CD14-positive monocyte (primary cell): ENCODE measurements at regions not wholly inside any gene's neighbourhood (a gene's known extent, or its start where the extent isn't known, plus 50 kb on each side); places are given as distances from the start of the nearest gene placed in this dataset.

Experiments
- DNase-seq, 3 donors: peaks; one replicate each; pipeline ENCODE4 v3.0.0-alpha.2; 2011 to 2022
- H2AFZ ChIP-seq: 2 replicates; pipeline ENCODE4 v1.6.0; 2012; ENCODE audit warnings: mild to moderate bottlenecking, low read depth, low read length, inconsistent platforms; ENCODE audit not compliant: insufficient read depth, poor library complexity, severe bottlenecking
- H3K27ac ChIP-seq, 2 donors: 1 replicate in 1 of 2; 2 replicates in 1 of 2; pipeline ENCODE4 v1.5.1; 2012 to 2013; ENCODE audit warnings: low read length in 2 of 2, control low read depth in 1 of 2, inconsistent platforms in 1 of 2, low read depth in 1 of 2, mild to moderate bottlenecking in 1 of 2
- H3K27me3 ChIP-seq, 2 donors: one replicate each; pipeline versions ENCODE4 v1.6.0 to v1.6.1; 2011 to 2013; ENCODE audit warnings: low read length in 2 of 2; ENCODE audit not compliant: control insufficient read depth in 2 of 2, insufficient read depth in 2 of 2
- H3K36me3 ChIP-seq, 2 donors: replicated peaks in 1 of 2; 1 replicate in 1 of 2; 2 replicates in 1 of 2; pipeline versions ENCODE4 v1.5.1 to v1.6.1; 2012 to 2013; ENCODE audit warnings: low read length in 2 of 2, control low read depth in 1 of 2, inconsistent platforms in 1 of 2, mild to moderate bottlenecking in 1 of 2; ENCODE audit not compliant: insufficient read depth in 2 of 2, control insufficient read depth in 1 of 2
- H3K4me1 ChIP-seq, 2 donors: 1 replicate in 1 of 2; 2 replicates in 1 of 2; pipeline versions ENCODE4 v1.5.1 to v1.6.1; 2012 to 2013; ENCODE audit warnings: low read length in 2 of 2, control low read depth in 1 of 2, inconsistent platforms in 1 of 2, mild to moderate bottlenecking in 1 of 2, moderate library complexity in 1 of 2; ENCODE audit not compliant: insufficient read depth in 2 of 2, control insufficient read depth in 1 of 2
- H3K4me2 ChIP-seq: replicated peaks from 2 replicates; pipeline ENCODE3; 2012; ENCODE audit warnings: low read length, moderate library complexity, mild to moderate bottlenecking; ENCODE audit not compliant: poor library complexity, severe bottlenecking; ENCODE audit errors: extremely low read depth
- H3K4me3 ChIP-seq, 3 experiments: fragments of 200-600 bp in 1 of 3; sonication (generic) in 1 of 3; replicated peaks in 1 of 3; 1 replicate in 2 of 3; 2 replicates in 1 of 3; pipeline ENCODE4 v1.5.1; 2011 to 2013; ENCODE audit warnings: low read length in 3 of 3, mild to moderate bottlenecking in 3 of 3, control low read depth in 2 of 3, low read depth in 2 of 3, inconsistent platforms in 1 of 3, moderate library complexity in 1 of 3
- H3K79me2 ChIP-seq: 2 replicates; pipeline ENCODE4 v1.6.0; 2012; ENCODE audit warnings: mild to moderate bottlenecking, control low read depth, inconsistent platforms, low read length, moderate library complexity; ENCODE audit not compliant: insufficient read depth
- H3K9ac ChIP-seq: 2 replicates; pipeline ENCODE4 v1.6.0; 2017; ENCODE audit warnings: low read length, mild to moderate bottlenecking; ENCODE audit not compliant: insufficient read depth, poor library complexity, severe bottlenecking
- H3K9me3 ChIP-seq, 2 donors: replicated peaks in 1 of 2; 1 replicate in 1 of 2; 2 replicates in 1 of 2; pipeline versions ENCODE4 v1.5.1 to v1.6.1; 2012 to 2013; ENCODE audit warnings: low read length in 2 of 2, control low read depth in 1 of 2; ENCODE audit not compliant: control insufficient read depth in 1 of 2, insufficient read depth in 1 of 2
- H4K20me1 ChIP-seq: 2 replicates; pipeline ENCODE4 v1.6.0; 2012; ENCODE audit warnings: mild to moderate bottlenecking, low read length, control low read depth, moderate library complexity; ENCODE audit not compliant: insufficient read depth
- H3K27ac Mint-ChIP-seq, 7 donors: one replicate each; pipeline ENCODE4 v1.8.0; 2020; ENCODE audit warnings: mild to moderate bottlenecking in 7 of 7, mixed read lengths in 7 of 7, moderate library complexity in 6 of 7, inconsistent platforms in 2 of 7
- H3K27me3 Mint-ChIP-seq, 3 donors: one replicate each; pipeline ENCODE4 v1.8.0; 2021 to 2022; ENCODE audit warnings: low read depth in 3 of 3, mild to moderate bottlenecking in 3 of 3, mixed read lengths in 3 of 3, moderate library complexity in 3 of 3, inconsistent platforms in 1 of 3
- H3K36me3 Mint-ChIP-seq, 2 donors: one replicate each; pipeline ENCODE4 v1.8.0; 2020; ENCODE audit warnings: mixed read lengths in 2 of 2, inconsistent platforms in 1 of 2, mild to moderate bottlenecking in 1 of 2
- H3K4me1 Mint-ChIP-seq: one replicate; pipeline ENCODE4 v1.8.0; 2020; ENCODE audit warnings: mild to moderate bottlenecking, mixed read lengths
- H3K4me3 Mint-ChIP-seq, 2 donors: one replicate each; pipeline ENCODE4 v1.8.0; 2020; ENCODE audit warnings: mild to moderate bottlenecking in 2 of 2, mixed read lengths in 2 of 2, moderate library complexity in 1 of 2
- H3K9me3 Mint-ChIP-seq, 7 donors: one replicate each; pipeline ENCODE4 v1.8.0; 2020 to 2022; ENCODE audit warnings: mixed read lengths in 7 of 7, mild to moderate bottlenecking in 6 of 7, moderate library complexity in 6 of 7, inconsistent platforms in 2 of 7
- WGBS: methylation state at CpG from one replicate; pipeline ENCODE4 v1.1.5; 2013; ENCODE audit warnings: missing lambda C conversion rate; ENCODE audit not compliant: insufficient coverage; 5-methylcytosine and 5-hydroxymethylcytosine counted together
- intact Hi-C, 2 donors: fragments of 100-400 bp; cut with micrococcal nuclease; formaldehyde crosslinking; loops; one replicate each; pipeline versions ENCODE4 v1.15.0 to v1.15.1; 2023
- TF ChIP-seq, protein P1 (sequence below): fragments of 200-600 bp; IDR thresholded peaks from one replicate; pipeline ENCODE4 v1.8.0; 2022; ENCODE audit warnings: antibody characterized with exemption, mild to moderate bottlenecking

DNA sequence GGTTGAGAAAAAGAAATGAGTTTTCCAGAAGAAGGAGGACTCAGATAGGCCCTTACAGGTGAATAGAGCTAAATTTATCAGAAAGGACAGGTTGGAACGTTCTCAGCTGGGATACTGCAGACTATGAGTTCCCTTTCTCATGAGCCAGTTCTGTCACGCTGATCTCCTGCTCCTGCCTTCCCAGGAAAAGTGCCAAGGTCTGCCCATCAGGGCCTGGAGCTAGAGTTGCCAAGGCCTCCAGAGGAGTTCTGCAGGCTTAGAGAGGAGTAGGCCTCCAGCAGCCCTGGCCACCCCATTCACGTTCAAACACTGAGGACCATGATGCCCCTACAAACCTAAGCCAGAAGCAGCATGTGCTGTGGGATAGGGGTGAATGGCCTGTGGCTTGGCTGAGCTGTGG lies 126.8 kb upstream of the TNR start:
- H3K4me2 ChIP-seq: no peak overlapping the region
- no peaks in the 10 kb centered on the region for H4K20me1 ChIP-seq
- H3K9me3 Mint-ChIP-seq: peaks cover 0 to 2% (median 0%) of the 10 kb centered on the region in 7 donors
- intact Hi-C loops: no loop called here
- no peaks in the 10 kb centered on the region for H3K4me1 Mint-ChIP-seq
- H3K27me3 ChIP-seq: no peaks in the 10 kb centered on the region
- DNase-seq: no peak
- TF ChIP-seq, protein P1, sequence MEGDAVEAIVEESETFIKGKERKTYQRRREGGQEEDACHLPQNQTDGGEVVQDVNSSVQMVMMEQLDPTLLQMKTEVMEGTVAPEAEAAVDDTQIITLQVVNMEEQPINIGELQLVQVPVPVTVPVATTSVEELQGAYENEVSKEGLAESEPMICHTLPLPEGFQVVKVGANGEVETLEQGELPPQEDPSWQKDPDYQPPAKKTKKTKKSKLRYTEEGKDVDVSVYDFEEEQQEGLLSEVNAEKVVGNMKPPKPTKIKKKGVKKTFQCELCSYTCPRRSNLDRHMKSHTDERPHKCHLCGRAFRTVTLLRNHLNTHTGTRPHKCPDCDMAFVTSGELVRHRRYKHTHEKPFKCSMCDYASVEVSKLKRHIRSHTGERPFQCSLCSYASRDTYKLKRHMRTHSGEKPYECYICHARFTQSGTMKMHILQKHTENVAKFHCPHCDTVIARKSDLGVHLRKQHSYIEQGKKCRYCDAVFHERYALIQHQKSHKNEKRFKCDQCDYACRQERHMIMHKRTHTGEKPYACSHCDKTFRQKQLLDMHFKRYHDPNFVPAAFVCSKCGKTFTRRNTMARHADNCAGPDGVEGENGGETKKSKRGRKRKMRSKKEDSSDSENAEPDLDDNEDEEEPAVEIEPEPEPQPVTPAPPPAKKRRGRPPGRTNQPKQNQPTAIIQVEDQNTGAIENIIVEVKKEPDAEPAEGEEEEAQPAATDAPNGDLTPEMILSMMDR: no peak
- H3K9ac ChIP-seq: no peak overlapping the region
- no peaks in the 10 kb centered on the region for H3K4me1 ChIP-seq
- no peaks in the 10 kb centered on the region for H3K79me2 ChIP-seq
- no peak overlapping the region for H3K4me3 Mint-ChIP-seq
- peaks cover 0 to 7% (median 0%) of the 10 kb centered on the region in 3 donors for H3K27me3 Mint-ChIP-seq
- H3K9me3 ChIP-seq: no peaks in the 10 kb centered on the region
- H3K36me3 Mint-ChIP-seq: no peaks in the 10 kb centered on the region
- WGBS: 95% methylated on average over 2 of the region's 3 CpGs
- no peak overlapping the region for H3K27ac ChIP-seq
- no peak overlapping the region for H2AFZ ChIP-seq
- H3K36me3 ChIP-seq: no peaks in the 10 kb centered on the region
- no peak overlapping the region for H3K4me3 ChIP-seq
- no peak overlapping the region for H3K27ac Mint-ChIP-seq

DNA sequence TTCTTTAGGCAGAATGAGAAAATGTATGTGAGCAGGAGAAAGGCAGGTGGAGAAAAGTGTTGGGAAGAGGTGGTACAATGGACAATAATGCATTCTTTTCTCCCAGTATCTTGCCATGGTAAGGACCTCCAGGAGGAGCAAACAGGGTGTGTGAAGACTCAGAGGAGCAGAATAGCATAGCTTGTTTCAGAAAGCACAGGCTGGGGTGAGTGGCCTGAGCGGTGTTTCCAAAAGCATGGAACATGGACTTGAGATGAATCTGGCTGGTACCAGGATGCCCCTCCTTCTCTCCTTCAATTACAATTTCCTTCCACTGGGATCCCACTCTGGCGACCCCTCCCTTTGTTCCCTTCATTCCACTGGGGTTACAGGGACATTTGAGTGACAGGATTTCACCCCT lies 123.4 kb upstream of the TNR start:
- Histone ChIP-seq H4K20me1 (no peaks in the 10 kb centered on the region), H3K27me3 (no peaks in the 10 kb centered on the region), H2AFZ (no peak overlapping the region), H3K4me3 (no peak overlapping the region), H3K36me3 (no peaks in the 10 kb centered on the region), H3K9me3 (no peaks in the 10 kb centered on the region), H3K4me2 (no peak overlapping the region), H3K4me1 (no peaks in the 10 kb centered on the region), H3K79me2 (no peaks in the 10 kb centered on the region), H3K27ac (no peak overlapping the region), H3K9ac (no peak overlapping the region)
- Mint-ChIP-seq H3K27me3 (peaks cover 0 to 6% (median 2%) of the 10 kb centered on the region in 3 donors), H3K9me3 (peaks cover 0 to 2% (median 0%) of the 10 kb centered on the region in 7 donors), H3K36me3 (no peaks in the 10 kb centered on the region), H3K4me1 (no peaks in the 10 kb centered on the region), H3K27ac (no peak overlapping the region), H3K4me3 (no peak overlapping the region)
- no CpG with 5 or more reads among the region's 2 CpGs for WGBS
- DNase-seq: no peak
- intact Hi-C loops: no loop called here
- TF ChIP-seq, protein P1: no peak
